Astrocyte (in vitro differentiated cells and primary cell): ENCODE measurements at regions not wholly inside any gene's neighbourhood (a gene's known extent, or its start where the extent isn't known, plus 50 kb on each side); places are given as distances from the start of the nearest gene placed in this dataset.

Source experiments
- DNase-seq: peaks from one replicate; pipeline ENCODE4 v3.0.0-alpha.2; 2010; ENCODE audit warnings: low read depth
- FAIRE-seq: peaks from 2 replicates; lab custom pipeline; 2011; peaks lifted over from hg19 to GRCh38; lab: Jason Lieb, UNC
- H2AFZ ChIP-seq: 2 replicates; pipeline ENCODE4 v1.6.0; 2012; ENCODE audit warnings: low read depth, low read length, inconsistent platforms
- H3K27ac ChIP-seq: 2 replicates; pipeline ENCODE4 v1.5.1; 2011; ENCODE audit warnings: low read depth, low read length, inconsistent platforms
- H3K27me3 ChIP-seq: 2 replicates; pipeline ENCODE4 v1.6.0; 2011; ENCODE audit warnings: low read length, inconsistent platforms; ENCODE audit not compliant: insufficient read depth
- H3K36me3 ChIP-seq: 2 replicates; pipeline ENCODE4 v1.5.1; 2011; ENCODE audit warnings: low read length, inconsistent platforms; ENCODE audit not compliant: insufficient read depth
- H3K4me1 ChIP-seq: 2 replicates; pipeline ENCODE4 v1.5.1; 2011; ENCODE audit warnings: low read length, inconsistent platforms; ENCODE audit not compliant: insufficient read depth
- H3K4me2 ChIP-seq: 2 replicates; pipeline ENCODE4 v1.6.0; 2012; ENCODE audit warnings: low read length, inconsistent platforms
- H3K4me3 ChIP-seq: 2 replicates; pipeline ENCODE4 v1.5.1; 2011; ENCODE audit warnings: low read depth, mild to moderate bottlenecking, low read length, inconsistent platforms; ENCODE audit not compliant: insufficient read depth
- H3K79me2 ChIP-seq: 2 replicates; pipeline ENCODE4 v1.6.0; 2012; ENCODE audit warnings: mild to moderate bottlenecking, low read length, inconsistent platforms; ENCODE audit not compliant: insufficient read depth
- H3K9ac ChIP-seq: 2 replicates; pipeline ENCODE4 v1.6.0; 2012; ENCODE audit warnings: mild to moderate bottlenecking, low read length, inconsistent platforms
- H3K9me3 ChIP-seq: 2 replicates; pipeline ENCODE4 v1.5.1; 2012; ENCODE audit warnings: low read depth, mild to moderate bottlenecking, low read length, inconsistent platforms; ENCODE audit not compliant: insufficient read depth
- H4K20me1 ChIP-seq: 2 replicates; pipeline ENCODE4 v1.6.0; 2012; ENCODE audit warnings: low read length, inconsistent platforms; ENCODE audit not compliant: insufficient read depth
- H3K27ac Mint-ChIP-seq: one replicate; pipeline ENCODE4 v1.8.0; 2021; ENCODE audit warnings: mild to moderate bottlenecking, mixed read lengths; ENCODE audit not compliant: unreplicated experiment
- H3K27me3 Mint-ChIP-seq: one replicate; pipeline ENCODE4 v1.8.0; 2021; ENCODE audit warnings: low read depth, mixed read lengths; ENCODE audit not compliant: unreplicated experiment
- H3K36me3 Mint-ChIP-seq: one replicate; pipeline ENCODE4 v1.8.0; 2021; ENCODE audit warnings: low read depth, mixed read lengths; ENCODE audit not compliant: unreplicated experiment
- H3K4me1 Mint-ChIP-seq: one replicate; pipeline ENCODE4 v1.8.0; 2021; ENCODE audit warnings: low read depth, mixed read lengths; ENCODE audit not compliant: unreplicated experiment
- H3K4me3 Mint-ChIP-seq: one replicate; pipeline ENCODE4 v1.8.0; 2021; ENCODE audit warnings: mild to moderate bottlenecking, moderate library complexity, mixed read lengths; ENCODE audit not compliant: unreplicated experiment
- H3K9me3 Mint-ChIP-seq: one replicate; pipeline ENCODE4 v1.8.0; 2021; ENCODE audit warnings: mild to moderate bottlenecking, mixed read lengths; ENCODE audit not compliant: unreplicated experiment
- CTCF ChIP-seq: IDR thresholded peaks from 2 replicates; pipeline ENCODE4 v1.5.1; 2011; ENCODE audit warnings: low read depth, mild to moderate bottlenecking, inconsistent platforms, low read length, moderate library complexity; ENCODE audit not compliant: insufficient read depth
- EZH2 ChIP-seq: IDR thresholded peaks from 2 replicates; pipeline ENCODE4 v1.6.1; 2012; ENCODE audit warnings: mild to moderate bottlenecking, low read length, inconsistent platforms; ENCODE audit not compliant: insufficient read depth

- TF ChIP-seq EZH2 (no peak), CTCF (no peak)
- Histone ChIP-seq H3K4me3 (no peak overlapping the region), H3K27me3 (no peaks in the 10 kb centered on the region), H3K9me3 (no peaks in the 10 kb centered on the region), H3K4me1 (peaks cover 11% of the 10 kb centered on the region), H3K4me2 (no peak overlapping the region), H3K27ac (no peak overlapping the region), H3K9ac (no peak overlapping the region), H2AFZ (no peak overlapping the region), H4K20me1 (no peaks in the 10 kb centered on the region), H3K36me3 (no peaks in the 10 kb centered on the region), H3K79me2 (no peaks in the 10 kb centered on the region)
- H3K27me3 Mint-ChIP-seq = no peaks in the 10 kb centered on the region
- peaks cover 4% of the 10 kb centered on the region for H3K36me3 Mint-ChIP-seq
- H3K4me3 Mint-ChIP-seq = no peak overlapping the region
- peaks cover 4% of the 10 kb centered on the region for H3K9me3 Mint-ChIP-seq
- H3K4me1 Mint-ChIP-seq = peaks cover 32% of the 10 kb centered on the region
- DNase-seq = no peak
- no peak for FAIRE-seq
- no peak overlapping the region for H3K27ac Mint-ChIP-seq
Observed at GRCh38 chr2:226603606-226604005, 196.0 kb downstream of the IRS1 start.

- no peaks in the 10 kb centered on the region for H3K27me3 ChIP-seq
- Mint-ChIP-seq H3K36me3 (peaks cover 2% of the 10 kb centered on the region), H3K27me3 (no peaks in the 10 kb centered on the region), H3K27ac (peak overlapping the region; percentile 83), H3K4me1 (peaks cover 32% of the 10 kb centered on the region), H3K9me3 (peaks cover 4% of the 10 kb centered on the region), H3K4me3 (no peak overlapping the region)
- no peaks in the 10 kb centered on the region for H3K36me3 ChIP-seq
- FAIRE-seq (peak; percentile 43), DNase-seq (peak; percentile 84)
- H3K27ac ChIP-seq = peak overlapping the region; percentile 60
- peaks cover 11% of the 10 kb centered on the region for H3K4me1 ChIP-seq
- H2AFZ ChIP-seq = no peak overlapping the region
- H3K4me2 ChIP-seq = no peak overlapping the region
- H3K9ac ChIP-seq = no peak overlapping the region
- TF ChIP-seq CTCF (no peak), EZH2 (no peak)
- H3K79me2 ChIP-seq = no peaks in the 10 kb centered on the region
- no peaks in the 10 kb centered on the region for H3K9me3 ChIP-seq
- no peak overlapping the region for H3K4me3 ChIP-seq
- H4K20me1 ChIP-seq = no peaks in the 10 kb centered on the region
Observed at GRCh38 chr2:226601881-226602662, 197.5 kb downstream of the IRS1 start.

- Histone ChIP-seq H3K9me3 (no peaks in the 10 kb centered on the region), H3K4me1 (peaks cover 11% of the 10 kb centered on the region), H3K27ac (no peak overlapping the region), H3K4me2 (no peak overlapping the region), H3K4me3 (no peak overlapping the region), H3K79me2 (no peaks in the 10 kb centered on the region), H3K36me3 (no peaks in the 10 kb centered on the region), H2AFZ (no peak overlapping the region), H3K27me3 (no peaks in the 10 kb centered on the region), H4K20me1 (no peaks in the 10 kb centered on the region), H3K9ac (no peak overlapping the region)
- no peaks in the 10 kb centered on the region for H3K9me3 Mint-ChIP-seq
- TF ChIP-seq CTCF (no peak), EZH2 (no peak)
- peak overlapping the region; percentile 66 for H3K27ac Mint-ChIP-seq
- H3K36me3 Mint-ChIP-seq = peaks cover 2% of the 10 kb centered on the region
- FAIRE-seq (no peak), DNase-seq (no peak)
- peaks cover 32% of the 10 kb centered on the region for H3K4me1 Mint-ChIP-seq
- H3K27me3 Mint-ChIP-seq = no peaks in the 10 kb centered on the region
- no peak overlapping the region for H3K4me3 Mint-ChIP-seq
Observed at GRCh38 chr2:226600802-226601201, 198.8 kb downstream of the IRS1 start.
